Gastrocnemius medialis (tissue), 4 donors: ENCODE measurements at regions not wholly inside any gene's neighbourhood (a gene's known extent, or its start where the extent isn't known, plus 50 kb on each side); places are given as distances from the start of the nearest gene placed in this dataset.

Source experiments
- POLR2A ChIP-seq, 2 donors: fragments of 450-650 bp; IDR thresholded peaks; one replicate each; pipeline ENCODE4 v1.6.1; 2017; ENCODE audit warnings: antibody characterized with exemption in 2 of 2, mild to moderate bottlenecking in 2 of 2, moderate library complexity in 2 of 2
- TF ChIP-seq, protein P1 (sequence below), 5 experiments: fragments of 450-650 bp in 3 of 5; fragments of 200-600 bp in 2 of 5; sonication (generic) in 2 of 5; IDR thresholded peaks in 4 of 5; conservative IDR thresholded peaks in 1 of 5; 1 replicate in 4 of 5; 2 replicates in 1 of 5; pipeline ENCODE4 v1.5.1; 2016 to 2019; ENCODE audit warnings: antibody characterized with exemption in 5 of 5, mild to moderate bottlenecking in 3 of 5, moderate library complexity in 3 of 5

GRCh38 chr7:17067691-17068090 lies 185.9 kb upstream of the AGR3 start:
- TF ChIP-seq, protein P1, sequence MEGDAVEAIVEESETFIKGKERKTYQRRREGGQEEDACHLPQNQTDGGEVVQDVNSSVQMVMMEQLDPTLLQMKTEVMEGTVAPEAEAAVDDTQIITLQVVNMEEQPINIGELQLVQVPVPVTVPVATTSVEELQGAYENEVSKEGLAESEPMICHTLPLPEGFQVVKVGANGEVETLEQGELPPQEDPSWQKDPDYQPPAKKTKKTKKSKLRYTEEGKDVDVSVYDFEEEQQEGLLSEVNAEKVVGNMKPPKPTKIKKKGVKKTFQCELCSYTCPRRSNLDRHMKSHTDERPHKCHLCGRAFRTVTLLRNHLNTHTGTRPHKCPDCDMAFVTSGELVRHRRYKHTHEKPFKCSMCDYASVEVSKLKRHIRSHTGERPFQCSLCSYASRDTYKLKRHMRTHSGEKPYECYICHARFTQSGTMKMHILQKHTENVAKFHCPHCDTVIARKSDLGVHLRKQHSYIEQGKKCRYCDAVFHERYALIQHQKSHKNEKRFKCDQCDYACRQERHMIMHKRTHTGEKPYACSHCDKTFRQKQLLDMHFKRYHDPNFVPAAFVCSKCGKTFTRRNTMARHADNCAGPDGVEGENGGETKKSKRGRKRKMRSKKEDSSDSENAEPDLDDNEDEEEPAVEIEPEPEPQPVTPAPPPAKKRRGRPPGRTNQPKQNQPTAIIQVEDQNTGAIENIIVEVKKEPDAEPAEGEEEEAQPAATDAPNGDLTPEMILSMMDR (IDR thresholded peaks at IDR 0.05 in 4 of 5, conservative IDR thresholded peaks at IDR 0.05 in 1 of 5), result no peak
- TF ChIP-seq POLR2A (IDR thresholded peaks at IDR 0.05), result no peak
